GM12878 (cell line): ENCODE measurements at regions not wholly inside any gene's neighbourhood (a gene's known extent, or its start where the extent isn't known, plus 50 kb on each side); places are given as distances from the start of the nearest gene placed in this dataset.

ENCODE experiments used
- ATAC-seq: fragments of 200-7000 bp; cut with Tn5 transposase; 3 replicates; pipeline ENCODE4 v1.9.1; 2020; ENCODE audit warnings: mild to moderate bottlenecking, moderate library complexity
- BruUV-seq: library from RNA; stranded (reverse); fragments of 400-500 nt; replicated peaks from 2 replicates; lab custom pipeline; 2021; lab: Mats Ljungman, UMichigan
- CTCF ChIA-PET: fragments of 300-600 bp; sonication (Branson Sonifier 250); formaldehyde crosslinking; extraction: SDS; loops from one replicate; lab custom pipeline; 2021; ENCODE audit warnings: inconsistent platforms; lab: Yijun Ruan, JAX
- POLR2A ChIA-PET: fragments of 350-600 bp; formaldehyde crosslinking; extraction: SDS; loops from one replicate; lab custom pipeline; 2021; ENCODE audit warnings: inconsistent platforms; lab: Charles Lee
- RAD21 ChIA-PET: fragments of 300-600 bp; sonication (Branson Sonifier 250); formaldehyde crosslinking; loops from one replicate; lab custom pipeline; 2023; ENCODE audit warnings: antibody characterized with exemption; ENCODE audit not compliant: unreplicated experiment; lab: Charles Lee
- SMC1A ChIA-PET: fragments of 300-600 bp; sonication (Branson Sonifier 250); formaldehyde crosslinking; loops from one replicate; lab custom pipeline; 2023; ENCODE audit not compliant: unreplicated experiment, uncharacterized antibody; lab: Charles Lee
- DNase-seq: peaks from one replicate; pipeline ENCODE4 v3.0.0-alpha.2; 2011; ENCODE audit warnings: low read depth, low spot score
- FAIRE-seq: peaks from 3 replicates; lab custom pipeline; 2011; peaks lifted over from hg19 to GRCh38; lab: Jason Lieb, UNC
- H2AFZ ChIP-seq: 2 replicates; pipeline ENCODE4 v1.6.0; 2011; ENCODE audit warnings: low read depth, low read length, control low read depth; ENCODE audit not compliant: control insufficient read depth
- H3K27ac ChIP-seq: 2 replicates; pipeline ENCODE4 v1.5.1; 2011; ENCODE audit warnings: control low read depth; ENCODE audit not compliant: control insufficient read depth, insufficient read depth
- H3K27me3 ChIP-seq, 2 experiments: replicated peaks in 1 of 2; 2 replicates each; pipeline versions ENCODE4 v1.6.0 to v1.6.1; 2011; ENCODE audit warnings: low read length in 1 of 2; ENCODE audit not compliant: control insufficient read depth in 2 of 2, insufficient read depth in 2 of 2
- H3K36me3 ChIP-seq, 2 experiments: 2 replicates each; pipeline ENCODE4 v1.5.1; 2011; ENCODE audit warnings: low read length in 1 of 2; ENCODE audit not compliant: control insufficient read depth in 2 of 2, insufficient read depth in 2 of 2
- H3K4me1 ChIP-seq: 2 replicates; pipeline ENCODE4 v1.6.1; 2011; ENCODE audit warnings: mild to moderate bottlenecking, low read length, moderate library complexity, mixed read lengths; ENCODE audit not compliant: control insufficient read depth, insufficient read depth
- H3K4me2 ChIP-seq: 2 replicates; pipeline ENCODE4 v1.6.0; 2011; ENCODE audit warnings: control low read depth; ENCODE audit not compliant: control insufficient read depth, insufficient read depth
- H3K4me3 ChIP-seq: fragments of 200-600 bp; sonication (generic); 2 replicates; pipeline ENCODE4 v1.5.1; 2016
- H3K79me2 ChIP-seq: 2 replicates; pipeline ENCODE4 v1.6.0; 2011; ENCODE audit warnings: low read length; ENCODE audit not compliant: control insufficient read depth, insufficient read depth
- H3K9ac ChIP-seq: 2 replicates; pipeline ENCODE4 v1.8.0; 2011; ENCODE audit warnings: low read length, control low read depth, mixed read lengths; ENCODE audit not compliant: control insufficient read depth, insufficient read depth
- H3K9me3 ChIP-seq: replicated peaks from 3 replicates; pipeline ENCODE4 v1.5.1; 2011; ENCODE audit warnings: mild to moderate bottlenecking, low read length; ENCODE audit not compliant: control insufficient read depth, insufficient read depth
- H4K20me1 ChIP-seq: 2 replicates; pipeline ENCODE4 v1.6.0; 2011; ENCODE audit not compliant: control insufficient read depth, insufficient read depth
- ATF7 ChIP-seq: fragments of 450-650 bp; IDR thresholded peaks from 2 replicates; pipeline ENCODE4 v1.6.1; 2016; ENCODE audit warnings: low read depth, mild to moderate bottlenecking
- FOXK2 ChIP-seq: fragments of 450-650 bp; IDR thresholded peaks from 2 replicates; pipeline ENCODE4 v1.6.1; 2017; ENCODE audit warnings: mild to moderate bottlenecking, moderate library complexity
- FOXM1 ChIP-seq: IDR thresholded peaks from 2 replicates; pipeline ENCODE4 v1.6.1; 2012; ENCODE audit warnings: low read depth, mild to moderate bottlenecking, inconsistent platforms, low read length, moderate library complexity
- HDGF ChIP-seq: fragments of 450-650 bp; IDR thresholded peaks from 2 replicates; pipeline ENCODE4 v1.6.1; 2016; ENCODE audit warnings: antibody characterized with exemption
- MTA2 ChIP-seq: fragments of 450-650 bp; IDR thresholded peaks from 2 replicates; pipeline ENCODE4 v1.6.1; 2016; ENCODE audit warnings: low read depth, mild to moderate bottlenecking, moderate library complexity
- NR2F1 ChIP-seq: fragments of 450-650 bp; conservative IDR thresholded peaks from 2 replicates; pipeline ENCODE4 v1.6.1; 2017; ENCODE audit warnings: mild to moderate bottlenecking
- STAT3 ChIP-seq: IDR thresholded peaks from 2 replicates; pipeline ENCODE4 v1.6.1; 2011; ENCODE audit warnings: low read depth, low read length, improper control_type of control experiment
- TARDBP ChIP-seq: IDR thresholded peaks from 2 replicates; pipeline ENCODE4 v1.6.1; 2016; ENCODE audit warnings: borderline replicate concordance
- WGBS: methylation state at CpG from one replicate; pipeline ENCODE4 v1.1.6; 2016; ENCODE audit warnings: low lambda C conversion rate; ENCODE audit not compliant: insufficient replicate concordance, insufficient coverage; ENCODE audit errors: missing lambda C conversion rate; 5-methylcytosine and 5-hydroxymethylcytosine counted together
- in situ Hi-C: fragments of 300-500 bp; cut with MboI; formaldehyde crosslinking; loops from 9 replicates; pipeline ENCODE4 v1.14.3; 2018; ENCODE audit warnings: mixed read lengths
- intact Hi-C: fragments of 100-400 bp; cut with micrococcal nuclease; formaldehyde crosslinking; loops from one replicate; pipeline ENCODE4 v1.14.2; 2022; ENCODE audit not compliant: unreplicated experiment
- TF ChIP-seq, protein P1 (sequence below): fragments of 150-350 bp; IDR thresholded peaks from 2 replicates; pipeline ENCODE4 v1.6.1; 2014; ENCODE audit warnings: mild to moderate bottlenecking, low read depth, low read length
- TF ChIP-seq, protein P2 (sequence below): fragments of 450-650 bp; IDR thresholded peaks from 2 replicates; pipeline ENCODE4 v1.6.1; 2017; ENCODE audit warnings: borderline replicate concordance
- TF ChIP-seq, protein P3 (sequence below): fragments of 450-650 bp; IDR thresholded peaks from 2 replicates; pipeline ENCODE4 v1.6.1; 2017; ENCODE audit warnings: mild to moderate bottlenecking, moderate library complexity
- TF ChIP-seq, protein P4 (sequence below): fragments of 450-650 bp; IDR thresholded peaks from 2 replicates; pipeline ENCODE4 v1.6.1; 2016; ENCODE audit warnings: mild to moderate bottlenecking, moderate library complexity, borderline replicate concordance
- TF ChIP-seq, protein P5 (sequence below): IDR thresholded peaks from 2 replicates; pipeline ENCODE4 v1.6.1; 2011; ENCODE audit warnings: low read depth, low read length, improper control_type of control experiment, borderline replicate concordance

DNA sequence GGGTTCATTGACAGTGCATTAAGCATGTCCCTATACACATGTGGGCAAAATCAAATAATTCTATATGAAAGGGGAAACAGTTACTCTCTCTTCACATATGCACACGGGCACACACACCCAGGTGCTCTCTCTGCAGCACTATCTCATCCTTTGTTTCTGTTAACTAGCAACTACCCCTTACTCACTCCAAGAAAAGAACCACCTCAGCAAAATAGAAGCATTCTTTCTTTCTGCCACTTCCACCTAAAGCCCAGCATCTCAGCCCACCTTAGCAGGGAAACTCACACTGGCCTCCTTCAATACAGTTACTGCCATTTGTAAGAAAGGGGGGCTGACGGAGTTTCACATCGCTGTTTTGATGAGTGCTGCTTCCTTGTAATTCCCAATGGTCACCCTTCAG lies 216.3 kb upstream of the ID2 start:
- Histone ChIP-seq H3K79me2 (no peaks in the 10 kb centered on the region), H3K9me3 (peaks cover 3% of the 10 kb centered on the region; the same call in 1 of the 3 replicates), H3K4me2 (no peak overlapping the region), H3K36me3 (no peaks in the 10 kb centered on the region), H3K9ac (no peak overlapping the region), H2AFZ (no peak overlapping the region), H3K4me1 (peaks cover 5% of the 10 kb centered on the region; the same call in 1 of the 2 replicates), H3K27ac (no peak overlapping the region), H4K20me1 (no peaks in the 10 kb centered on the region), H3K27me3 (no peaks in the 10 kb centered on the region), H3K4me3 (no peak overlapping the region)
- BruUV-seq: no TSS peak
- CTCF ChIA-PET: no interaction called here
- ATAC-seq (no peak), DNase-seq (no peak), FAIRE-seq (no peak)
- intact Hi-C loops: no loop called here
- WGBS: 59% methylated on average over 3 of the region's 3 CpGs
- RAD21 ChIA-PET: no interaction called here
- SMC1A ChIA-PET: interaction anchor here (0.7 to 1.8 kb wide), 2 partner anchors 21 to 23 kb away, joined by 3 to 5 read pairs; no protein-coding TSS in a partner anchor
- POLR2A ChIA-PET: no interaction called here
- in situ Hi-C loops: no loop called here
- TF ChIP-seq, protein P1, sequence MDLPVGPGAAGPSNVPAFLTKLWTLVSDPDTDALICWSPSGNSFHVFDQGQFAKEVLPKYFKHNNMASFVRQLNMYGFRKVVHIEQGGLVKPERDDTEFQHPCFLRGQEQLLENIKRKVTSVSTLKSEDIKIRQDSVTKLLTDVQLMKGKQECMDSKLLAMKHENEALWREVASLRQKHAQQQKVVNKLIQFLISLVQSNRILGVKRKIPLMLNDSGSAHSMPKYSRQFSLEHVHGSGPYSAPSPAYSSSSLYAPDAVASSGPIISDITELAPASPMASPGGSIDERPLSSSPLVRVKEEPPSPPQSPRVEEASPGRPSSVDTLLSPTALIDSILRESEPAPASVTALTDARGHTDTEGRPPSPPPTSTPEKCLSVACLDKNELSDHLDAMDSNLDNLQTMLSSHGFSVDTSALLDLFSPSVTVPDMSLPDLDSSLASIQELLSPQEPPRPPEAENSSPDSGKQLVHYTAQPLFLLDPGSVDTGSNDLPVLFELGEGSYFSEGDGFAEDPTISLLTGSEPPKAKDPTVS: no peak
- TF ChIP-seq, protein P2, sequence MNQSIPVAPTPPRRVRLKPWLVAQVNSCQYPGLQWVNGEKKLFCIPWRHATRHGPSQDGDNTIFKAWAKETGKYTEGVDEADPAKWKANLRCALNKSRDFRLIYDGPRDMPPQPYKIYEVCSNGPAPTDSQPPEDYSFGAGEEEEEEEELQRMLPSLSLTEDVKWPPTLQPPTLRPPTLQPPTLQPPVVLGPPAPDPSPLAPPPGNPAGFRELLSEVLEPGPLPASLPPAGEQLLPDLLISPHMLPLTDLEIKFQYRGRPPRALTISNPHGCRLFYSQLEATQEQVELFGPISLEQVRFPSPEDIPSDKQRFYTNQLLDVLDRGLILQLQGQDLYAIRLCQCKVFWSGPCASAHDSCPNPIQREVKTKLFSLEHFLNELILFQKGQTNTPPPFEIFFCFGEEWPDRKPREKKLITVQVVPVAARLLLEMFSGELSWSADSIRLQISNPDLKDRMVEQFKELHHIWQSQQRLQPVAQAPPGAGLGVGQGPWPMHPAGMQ: no peak
- TF ChIP-seq NR2F1 (no peak), HDGF (no peak), MTA2 (no peak), FOXM1 (no peak), TARDBP (no peak), STAT3 (no peak), FOXK2 (no peak), ATF7 (no peak)
- TF ChIP-seq, protein P3, sequence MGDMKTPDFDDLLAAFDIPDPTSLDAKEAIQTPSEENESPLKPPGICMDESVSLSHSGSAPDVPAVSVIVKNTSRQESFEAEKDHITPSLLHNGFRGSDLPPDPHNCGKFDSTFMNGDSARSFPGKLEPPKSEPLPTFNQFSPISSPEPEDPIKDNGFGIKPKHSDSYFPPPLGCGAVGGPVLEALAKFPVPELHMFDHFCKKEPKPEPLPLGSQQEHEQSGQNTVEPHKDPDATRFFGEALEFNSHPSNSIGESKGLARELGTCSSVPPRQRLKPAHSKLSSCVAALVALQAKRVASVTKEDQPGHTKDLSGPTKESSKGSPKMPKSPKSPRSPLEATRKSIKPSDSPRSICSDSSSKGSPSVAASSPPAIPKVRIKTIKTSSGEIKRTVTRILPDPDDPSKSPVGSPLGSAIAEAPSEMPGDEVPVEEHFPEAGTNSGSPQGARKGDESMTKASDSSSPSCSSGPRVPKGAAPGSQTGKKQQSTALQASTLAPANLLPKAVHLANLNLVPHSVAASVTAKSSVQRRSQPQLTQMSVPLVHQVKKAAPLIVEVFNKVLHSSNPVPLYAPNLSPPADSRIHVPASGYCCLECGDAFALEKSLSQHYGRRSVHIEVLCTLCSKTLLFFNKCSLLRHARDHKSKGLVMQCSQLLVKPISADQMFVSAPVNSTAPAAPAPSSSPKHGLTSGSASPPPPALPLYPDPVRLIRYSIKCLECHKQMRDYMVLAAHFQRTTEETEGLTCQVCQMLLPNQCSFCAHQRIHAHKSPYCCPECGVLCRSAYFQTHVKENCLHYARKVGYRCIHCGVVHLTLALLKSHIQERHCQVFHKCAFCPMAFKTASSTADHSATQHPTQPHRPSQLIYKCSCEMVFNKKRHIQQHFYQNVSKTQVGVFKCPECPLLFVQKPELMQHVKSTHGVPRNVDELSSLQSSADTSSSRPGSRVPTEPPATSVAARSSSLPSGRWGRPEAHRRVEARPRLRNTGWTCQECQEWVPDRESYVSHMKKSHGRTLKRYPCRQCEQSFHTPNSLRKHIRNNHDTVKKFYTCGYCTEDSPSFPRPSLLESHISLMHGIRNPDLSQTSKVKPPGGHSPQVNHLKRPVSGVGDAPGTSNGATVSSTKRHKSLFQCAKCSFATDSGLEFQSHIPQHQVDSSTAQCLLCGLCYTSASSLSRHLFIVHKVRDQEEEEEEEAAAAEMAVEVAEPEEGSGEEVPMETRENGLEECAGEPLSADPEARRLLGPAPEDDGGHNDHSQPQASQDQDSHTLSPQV: no peak
- TF ChIP-seq, protein P4, sequence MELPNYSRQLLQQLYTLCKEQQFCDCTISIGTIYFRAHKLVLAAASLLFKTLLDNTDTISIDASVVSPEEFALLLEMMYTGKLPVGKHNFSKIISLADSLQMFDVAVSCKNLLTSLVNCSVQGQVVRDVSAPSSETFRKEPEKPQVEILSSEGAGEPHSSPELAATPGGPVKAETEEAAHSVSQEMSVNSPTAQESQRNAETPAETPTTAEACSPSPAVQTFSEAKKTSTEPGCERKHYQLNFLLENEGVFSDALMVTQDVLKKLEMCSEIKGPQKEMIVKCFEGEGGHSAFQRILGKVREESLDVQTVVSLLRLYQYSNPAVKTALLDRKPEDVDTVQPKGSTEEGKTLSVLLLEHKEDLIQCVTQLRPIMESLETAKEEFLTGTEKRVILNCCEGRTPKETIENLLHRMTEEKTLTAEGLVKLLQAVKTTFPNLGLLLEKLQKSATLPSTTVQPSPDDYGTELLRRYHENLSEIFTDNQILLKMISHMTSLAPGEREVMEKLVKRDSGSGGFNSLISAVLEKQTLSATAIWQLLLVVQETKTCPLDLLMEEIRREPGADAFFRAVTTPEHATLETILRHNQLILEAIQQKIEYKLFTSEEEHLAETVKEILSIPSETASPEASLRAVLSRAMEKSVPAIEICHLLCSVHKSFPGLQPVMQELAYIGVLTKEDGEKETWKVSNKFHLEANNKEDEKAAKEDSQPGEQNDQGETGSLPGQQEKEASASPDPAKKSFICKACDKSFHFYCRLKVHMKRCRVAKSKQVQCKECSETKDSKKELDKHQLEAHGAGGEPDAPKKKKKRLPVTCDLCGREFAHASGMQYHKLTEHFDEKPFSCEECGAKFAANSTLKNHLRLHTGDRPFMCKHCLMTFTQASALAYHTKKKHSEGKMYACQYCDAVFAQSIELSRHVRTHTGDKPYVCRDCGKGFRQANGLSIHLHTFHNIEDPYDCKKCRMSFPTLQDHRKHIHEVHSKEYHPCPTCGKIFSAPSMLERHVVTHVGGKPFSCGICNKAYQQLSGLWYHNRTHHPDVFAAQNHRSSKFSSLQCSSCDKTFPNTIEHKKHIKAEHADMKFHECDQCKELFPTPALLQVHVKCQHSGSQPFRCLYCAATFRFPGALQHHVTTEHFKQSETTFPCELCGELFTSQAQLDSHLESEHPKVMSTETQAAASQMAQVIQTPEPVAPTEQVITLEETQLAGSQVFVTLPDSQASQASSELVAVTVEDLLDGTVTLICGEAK: no peak
- TF ChIP-seq, protein P5, sequence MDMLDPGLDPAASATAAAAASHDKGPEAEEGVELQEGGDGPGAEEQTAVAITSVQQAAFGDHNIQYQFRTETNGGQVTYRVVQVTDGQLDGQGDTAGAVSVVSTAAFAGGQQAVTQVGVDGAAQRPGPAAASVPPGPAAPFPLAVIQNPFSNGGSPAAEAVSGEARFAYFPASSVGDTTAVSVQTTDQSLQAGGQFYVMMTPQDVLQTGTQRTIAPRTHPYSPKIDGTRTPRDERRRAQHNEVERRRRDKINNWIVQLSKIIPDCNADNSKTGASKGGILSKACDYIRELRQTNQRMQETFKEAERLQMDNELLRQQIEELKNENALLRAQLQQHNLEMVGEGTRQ: no peak
